ENCODE measurements at regions not wholly inside any gene's neighbourhood (a gene's known extent, or its start where the extent isn't known, plus 50 kb on each side); places are given as distances from the start of the nearest gene placed in this dataset.
"Not testable (repeated sequence)": the region's sequence is repeated elsewhere in the genome, so short reads cannot be mapped to it uniquely, and the experiment has no call there.

GRCh38 chr12:115374480-115375185 lies 690.7 kb upstream of the TBX3 start:
- no peak for TF ChIP-seq CTCF (conservative IDR thresholded peaks at IDR 0.05)
- no peak overlapping the region for H3K27ac ChIP-seq

GRCh38 chr12:115371711-115372110 lies 687.7 kb upstream of the TBX3 start:
- H3K27ac ChIP-seq: no peak overlapping the region
- TF ChIP-seq CTCF (conservative IDR thresholded peaks at IDR 0.05): no peak

GRCh38 chr12:115370650-115371049 lies 686.7 kb upstream of the TBX3 start:
- no peak overlapping the region for H3K27ac ChIP-seq
- TF ChIP-seq CTCF (conservative IDR thresholded peaks at IDR 0.05): no peak

- no peak overlapping the region for H3K27ac ChIP-seq
- TF ChIP-seq CTCF (conservative IDR thresholded peaks at IDR 0.05): no peak
These were observed 686.2 kb upstream of the TBX3 start for GRCh38 chr12:115370207-115370606.

- not testable (repeated sequence) for H3K27ac ChIP-seq
These were observed 682.3 kb upstream of the TBX3 start for GRCh38 chr12:115366277-115366676.

- not testable (repeated sequence) for H3K27ac ChIP-seq
These were observed 681.8 kb upstream of the TBX3 start for GRCh38 chr12:115365765-115366164.

GRCh38 chr12:115364921-115365320 lies 680.9 kb upstream of the TBX3 start:
- no peak for TF ChIP-seq CTCF (conservative IDR thresholded peaks at IDR 0.05)
- no peak overlapping the region for H3K27ac ChIP-seq

- H3K27ac ChIP-seq: no peak overlapping the region
- TF ChIP-seq CTCF (conservative IDR thresholded peaks at IDR 0.05): 0 out of 2 replicates have a peak, but pooled peaks have one; percentile 7
These were observed 678.5 kb upstream of the TBX3 start for GRCh38 chr12:115362339-115362976.
